H9 (cell line): ENCODE measurements at regions not wholly inside any gene's neighbourhood (a gene's known extent, or its start where the extent isn't known, plus 50 kb on each side); places are given as distances from the start of the nearest gene placed in this dataset.

ENCODE experiments used
- DNase-seq: peaks from one replicate; pipeline ENCODE4 v3.0.0-alpha.2; 2017
- H2AFZ ChIP-seq: one replicate; pipeline ENCODE4 v1.6.1; 2013; ENCODE audit warnings: mild to moderate bottlenecking, low read length, control low read depth, moderate library complexity
- H2AK5ac ChIP-seq: 2 replicates; pipeline ENCODE4 v1.6.1; 2013; ENCODE audit warnings: low read length, control low read depth, mixed read lengths; ENCODE audit not compliant: insufficient read length
- H2BK120ac ChIP-seq: one replicate; pipeline ENCODE4 v1.6.1; 2013; ENCODE audit warnings: low read depth, mild to moderate bottlenecking, low read length, control low read depth, inconsistent platforms; ENCODE audit not compliant: poor library complexity, severe bottlenecking
- H2BK12ac ChIP-seq: 2 replicates; pipeline ENCODE4 v1.6.1; 2013; ENCODE audit warnings: low read length, control low read depth, mixed read lengths, low read depth; ENCODE audit not compliant: insufficient read length
- H2BK15ac ChIP-seq: 2 replicates; pipeline ENCODE4 v1.6.1; 2013; ENCODE audit warnings: low read depth, low read length, control low read depth
- H2BK20ac ChIP-seq: one replicate; pipeline ENCODE4 v1.6.1; 2013; ENCODE audit warnings: low read depth, mild to moderate bottlenecking, low read length, control low read depth, inconsistent platforms; ENCODE audit not compliant: poor library complexity, severe bottlenecking
- H2BK5ac ChIP-seq: 2 replicates; pipeline ENCODE4 v1.6.1; 2013; ENCODE audit warnings: low read length, control low read depth, mixed read lengths; ENCODE audit not compliant: insufficient read length
- H3K14ac ChIP-seq: 2 replicates; pipeline ENCODE4 v1.6.1; 2013; ENCODE audit warnings: low read length, control low read depth; ENCODE audit not compliant: insufficient read depth
- H3K18ac ChIP-seq: 2 replicates; pipeline ENCODE4 v1.6.1; 2013; ENCODE audit warnings: low read depth, mild to moderate bottlenecking, mixed read lengths, low read length, control low read depth; ENCODE audit not compliant: insufficient read length
- H3K23ac ChIP-seq: 2 replicates; pipeline ENCODE4 v1.6.1; 2013; ENCODE audit warnings: low read length, control low read depth, mixed read lengths, low read depth; ENCODE audit not compliant: insufficient read length
- H3K23me2 ChIP-seq: 2 replicates; pipeline ENCODE4 v1.6.1; 2013; ENCODE audit warnings: low read depth, mild to moderate bottlenecking, mixed read lengths, low read length, control low read depth; ENCODE audit not compliant: insufficient read length, poor library complexity, severe bottlenecking
- H3K27ac ChIP-seq: 2 replicates; pipeline ENCODE4 v1.5.1; 2013; ENCODE audit warnings: low read length, control low read depth, mixed read lengths, low read depth; ENCODE audit not compliant: insufficient read length
- H3K27me3 ChIP-seq: 2 replicates; pipeline ENCODE4 v1.6.1; 2013; ENCODE audit warnings: low read length, control low read depth, inconsistent platforms; ENCODE audit not compliant: insufficient read depth
- H3K4ac ChIP-seq: 2 replicates; pipeline ENCODE4 v1.6.1; 2013; ENCODE audit warnings: low read depth, mild to moderate bottlenecking, control low read depth, inconsistent platforms, low read length, moderate library complexity
- H3K4me1 ChIP-seq: 2 replicates; pipeline ENCODE4 v1.6.1; 2013; ENCODE audit warnings: low read length, control low read depth, inconsistent platforms; ENCODE audit not compliant: insufficient read depth
- H3K4me2 ChIP-seq: 2 replicates; pipeline ENCODE4 v1.6.1; 2013; ENCODE audit warnings: low read length, control low read depth, mixed read lengths; ENCODE audit not compliant: insufficient read length, insufficient read depth
- H3K56ac ChIP-seq: 2 replicates; pipeline ENCODE4 v1.6.1; 2013; ENCODE audit warnings: low read depth, mild to moderate bottlenecking, mixed read lengths, low read length, control low read depth; ENCODE audit not compliant: insufficient read length
- H3K79me1 ChIP-seq: 2 replicates; pipeline ENCODE4 v1.6.1; 2013; ENCODE audit warnings: low read depth, mild to moderate bottlenecking, moderate library complexity, low read length, control low read depth, inconsistent platforms; ENCODE audit not compliant: insufficient read depth, poor library complexity, severe bottlenecking
- H3K79me2 ChIP-seq: 2 replicates; pipeline ENCODE4 v1.6.1; 2013; ENCODE audit warnings: low read length, control low read depth, inconsistent platforms; ENCODE audit not compliant: insufficient read depth
- H3K9ac ChIP-seq: 2 replicates; pipeline ENCODE4 v1.6.1; 2013; ENCODE audit warnings: low read length, control low read depth, mixed read lengths; ENCODE audit not compliant: insufficient read length; ENCODE audit errors: extremely low read depth
- H3K9me3 ChIP-seq: one replicate; pipeline ENCODE4 v1.6.1; 2013; ENCODE audit warnings: low read depth, low read length, inconsistent platforms; ENCODE audit not compliant: control insufficient read depth
- H3T11ph ChIP-seq: one replicate; pipeline ENCODE4 v1.6.1; 2013; ENCODE audit warnings: mild to moderate bottlenecking, low read length, control low read depth, inconsistent platforms
- H4K20me1 ChIP-seq: one replicate; pipeline ENCODE4 v1.6.1; 2013; ENCODE audit not compliant: control insufficient read depth, insufficient read length, insufficient read depth
- H4K5ac ChIP-seq: 2 replicates; pipeline ENCODE4 v1.6.1; 2013; ENCODE audit warnings: low read depth, mild to moderate bottlenecking, mixed read lengths, low read length, control low read depth; ENCODE audit not compliant: insufficient read length
- H4K8ac ChIP-seq: replicated peaks from 2 replicates; pipeline ENCODE4 v1.6.1; 2013; ENCODE audit warnings: low read length, control low read depth, mixed read lengths, low read depth; ENCODE audit not compliant: insufficient read length
- H4K91ac ChIP-seq: 2 replicates; pipeline ENCODE4 v1.6.1; 2013; ENCODE audit warnings: low read depth, mild to moderate bottlenecking, moderate library complexity, mixed read lengths, low read length, control low read depth; ENCODE audit not compliant: insufficient read length
- H3K27ac Mint-ChIP-seq, 3 experiments: 2 replicates in 2 of 3; 3 replicates in 1 of 3; pipeline ENCODE4 v1.8.0; 2020 to 2021; ENCODE audit warnings: mixed read lengths in 3 of 3, mild to moderate bottlenecking in 1 of 3, moderate library complexity in 1 of 3
- H3K27me3 Mint-ChIP-seq: 2 replicates; pipeline ENCODE4 v1.8.0; 2021; ENCODE audit warnings: low read depth, mild to moderate bottlenecking, moderate library complexity, mixed read lengths
- H3K36me3 Mint-ChIP-seq, 3 experiments: 2 replicates in 2 of 3; 3 replicates in 1 of 3; pipeline ENCODE4 v1.8.0; 2020 to 2021; ENCODE audit warnings: low read depth in 3 of 3, mixed read lengths in 3 of 3; ENCODE audit not compliant: insufficient read depth in 1 of 3
- H3K4me1 Mint-ChIP-seq, 2 experiments: 2 replicates each; pipeline ENCODE4 v1.8.0; 2020; ENCODE audit warnings: mixed read lengths in 2 of 2
- H3K4me3 Mint-ChIP-seq, 2 experiments: 2 replicates in 1 of 2; 3 replicates in 1 of 2; pipeline ENCODE4 v1.8.0; 2020 to 2021; ENCODE audit warnings: mild to moderate bottlenecking in 2 of 2, mixed read lengths in 2 of 2, moderate library complexity in 1 of 2
- H3K9me3 Mint-ChIP-seq, 2 experiments: 2 replicates in 1 of 2; 3 replicates in 1 of 2; pipeline ENCODE4 v1.8.0; 2020; ENCODE audit warnings: mild to moderate bottlenecking in 2 of 2, mixed read lengths in 2 of 2, moderate library complexity in 1 of 2
- WGBS: extraction: QIAGEN DNeasy Blood & Tissue Kit; methylation state at CpG from one replicate; pipeline ENCODE4 v1.1.7; 2013; ENCODE audit warnings: missing lambda C conversion rate, low lambda C conversion rate, mixed read lengths; ENCODE audit not compliant: insufficient read length; ENCODE audit errors: extremely low coverage; 5-methylcytosine and 5-hydroxymethylcytosine counted together
- TF ChIP-seq, protein P1 (sequence below): fragments of 200-600 bp; sonication (generic); conservative IDR thresholded peaks from 3 replicates; pipeline ENCODE4 v1.8.0; 2021; ENCODE audit warnings: antibody characterized with exemption, mild to moderate bottlenecking

DNA sequence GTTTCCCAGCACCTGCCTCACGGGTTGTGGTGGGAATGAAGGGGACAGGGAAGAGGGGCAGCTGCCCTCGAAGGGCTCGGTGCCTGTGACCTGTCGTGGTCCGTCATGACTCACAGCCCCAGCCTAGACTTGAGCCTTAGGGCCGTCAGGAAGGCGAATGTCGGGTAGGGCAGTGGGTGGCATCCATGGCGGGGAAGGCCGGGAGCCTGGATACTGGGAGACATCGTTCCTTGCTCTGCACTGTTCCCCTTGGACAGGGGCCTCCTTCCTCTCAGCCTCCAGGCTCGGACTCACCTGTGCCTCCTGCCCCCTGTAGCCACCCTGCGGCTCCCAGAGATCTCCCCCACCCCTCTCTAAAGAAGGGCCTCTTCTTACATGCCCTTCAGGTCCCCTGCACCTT lies 52.2 kb upstream of the APCDD1L start:
- no peak overlapping the region for H4K5ac ChIP-seq
- no peak overlapping the region for H3K18ac ChIP-seq
- peaks cover 0 to 6% (median 1%) of the 10 kb centered on the region in 3 experiments; a peak in 2 of 7 replicates for H3K36me3 Mint-ChIP-seq
- no peak overlapping the region for H4K8ac ChIP-seq
- no peak overlapping the region for H3K14ac ChIP-seq
- no peak overlapping the region for H3K9ac ChIP-seq
- no peak overlapping the region for H2BK15ac ChIP-seq
- H3K4me2 ChIP-seq = no peak overlapping the region
- no peak overlapping the region for H2AFZ ChIP-seq
- H3K27me3 Mint-ChIP-seq = peaks cover 1% of the 10 kb centered on the region; the same call in 1 of the 2 replicates
- peaks cover 2 to 3% of the 10 kb centered on the region in 2 experiments; a peak in 2 of 4 replicates for H3K4me1 Mint-ChIP-seq
- H3T11ph ChIP-seq = no peak overlapping the region
- H4K91ac ChIP-seq = no peak overlapping the region
- H3K9me3 Mint-ChIP-seq = peaks cover 4 to 9% of the 10 kb centered on the region in 2 experiments; a peak in 4 of 5 replicates
- H3K79me2 ChIP-seq = no peaks in the 10 kb centered on the region
- no peaks in the 10 kb centered on the region for H3K27me3 ChIP-seq
- H2BK12ac ChIP-seq = no peak overlapping the region
- no peak overlapping the region for H3K23ac ChIP-seq
- H3K9me3 ChIP-seq = no peaks in the 10 kb centered on the region
- H2AK5ac ChIP-seq = no peak overlapping the region
- H2BK5ac ChIP-seq = no peak overlapping the region
- H4K20me1 ChIP-seq = no peaks in the 10 kb centered on the region
- no peak for DNase-seq
- TF ChIP-seq, protein P1, sequence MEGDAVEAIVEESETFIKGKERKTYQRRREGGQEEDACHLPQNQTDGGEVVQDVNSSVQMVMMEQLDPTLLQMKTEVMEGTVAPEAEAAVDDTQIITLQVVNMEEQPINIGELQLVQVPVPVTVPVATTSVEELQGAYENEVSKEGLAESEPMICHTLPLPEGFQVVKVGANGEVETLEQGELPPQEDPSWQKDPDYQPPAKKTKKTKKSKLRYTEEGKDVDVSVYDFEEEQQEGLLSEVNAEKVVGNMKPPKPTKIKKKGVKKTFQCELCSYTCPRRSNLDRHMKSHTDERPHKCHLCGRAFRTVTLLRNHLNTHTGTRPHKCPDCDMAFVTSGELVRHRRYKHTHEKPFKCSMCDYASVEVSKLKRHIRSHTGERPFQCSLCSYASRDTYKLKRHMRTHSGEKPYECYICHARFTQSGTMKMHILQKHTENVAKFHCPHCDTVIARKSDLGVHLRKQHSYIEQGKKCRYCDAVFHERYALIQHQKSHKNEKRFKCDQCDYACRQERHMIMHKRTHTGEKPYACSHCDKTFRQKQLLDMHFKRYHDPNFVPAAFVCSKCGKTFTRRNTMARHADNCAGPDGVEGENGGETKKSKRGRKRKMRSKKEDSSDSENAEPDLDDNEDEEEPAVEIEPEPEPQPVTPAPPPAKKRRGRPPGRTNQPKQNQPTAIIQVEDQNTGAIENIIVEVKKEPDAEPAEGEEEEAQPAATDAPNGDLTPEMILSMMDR = no peak
- no peak overlapping the region; a peak in 1 of 7 replicates for H3K27ac Mint-ChIP-seq
- H3K27ac ChIP-seq = no peak overlapping the region
- H3K4me1 ChIP-seq = no peaks in the 10 kb centered on the region
- H3K79me1 ChIP-seq = no peaks in the 10 kb centered on the region
- no peak overlapping the region for H3K4ac ChIP-seq
- H3K23me2 ChIP-seq = no peaks in the 10 kb centered on the region
- no peak overlapping the region for H3K4me3 Mint-ChIP-seq
- H3K56ac ChIP-seq = no peak overlapping the region
- no peak overlapping the region for H2BK20ac ChIP-seq
- H2BK120ac ChIP-seq = no peak overlapping the region
- WGBS = no CpG with 5 or more reads among the region's 13 CpGs
